Thyroid gland (tissue), 4 donors: ENCODE measurements at regions not wholly inside any gene's neighbourhood (a gene's known extent, or its start where the extent isn't known, plus 50 kb on each side); places are given as distances from the start of the nearest gene placed in this dataset.

Experiments used
- POLR2A ChIP-seq, 2 donors: fragments of 450-650 bp; IDR thresholded peaks; one replicate each; pipeline ENCODE4 v1.6.1; 2017; ENCODE audit warnings: antibody characterized with exemption in 2 of 2, mild to moderate bottlenecking in 2 of 2, moderate library complexity in 1 of 2
- TF ChIP-seq, protein P1 (sequence below), 6 experiments: fragments of 200-600 bp in 3 of 6; fragments of 450-650 bp in 3 of 6; sonication (generic) in 3 of 6; IDR thresholded peaks; one replicate each; pipeline ENCODE4 v1.5.1; 2016 to 2019; ENCODE audit warnings: antibody characterized with exemption in 6 of 6, mild to moderate bottlenecking in 2 of 6, inconsistent platforms in 1 of 6, moderate library complexity in 1 of 6

DNA sequence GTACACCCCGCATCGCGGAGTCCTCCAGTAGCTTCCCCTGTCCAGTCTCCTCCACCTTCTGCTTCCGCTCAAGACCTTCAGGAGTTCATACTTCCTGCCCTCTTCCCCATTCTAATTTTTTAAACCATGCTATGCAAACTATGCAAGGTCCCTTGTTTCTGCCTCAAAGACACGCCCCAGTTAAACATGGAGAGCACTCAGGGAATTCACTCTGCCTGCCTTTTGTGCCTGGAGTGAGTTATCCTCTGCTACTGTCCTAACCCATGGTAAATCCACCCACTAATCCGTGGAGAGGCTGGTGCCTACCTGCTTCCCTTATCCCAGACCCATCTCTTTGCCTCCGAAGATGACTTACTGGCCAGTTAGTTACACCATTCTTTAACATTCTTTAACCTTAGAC is 473.7 kb upstream of the JARID2 start:
- no peak for TF ChIP-seq POLR2A (IDR thresholded peaks at IDR 0.05)
- TF ChIP-seq, protein P1, sequence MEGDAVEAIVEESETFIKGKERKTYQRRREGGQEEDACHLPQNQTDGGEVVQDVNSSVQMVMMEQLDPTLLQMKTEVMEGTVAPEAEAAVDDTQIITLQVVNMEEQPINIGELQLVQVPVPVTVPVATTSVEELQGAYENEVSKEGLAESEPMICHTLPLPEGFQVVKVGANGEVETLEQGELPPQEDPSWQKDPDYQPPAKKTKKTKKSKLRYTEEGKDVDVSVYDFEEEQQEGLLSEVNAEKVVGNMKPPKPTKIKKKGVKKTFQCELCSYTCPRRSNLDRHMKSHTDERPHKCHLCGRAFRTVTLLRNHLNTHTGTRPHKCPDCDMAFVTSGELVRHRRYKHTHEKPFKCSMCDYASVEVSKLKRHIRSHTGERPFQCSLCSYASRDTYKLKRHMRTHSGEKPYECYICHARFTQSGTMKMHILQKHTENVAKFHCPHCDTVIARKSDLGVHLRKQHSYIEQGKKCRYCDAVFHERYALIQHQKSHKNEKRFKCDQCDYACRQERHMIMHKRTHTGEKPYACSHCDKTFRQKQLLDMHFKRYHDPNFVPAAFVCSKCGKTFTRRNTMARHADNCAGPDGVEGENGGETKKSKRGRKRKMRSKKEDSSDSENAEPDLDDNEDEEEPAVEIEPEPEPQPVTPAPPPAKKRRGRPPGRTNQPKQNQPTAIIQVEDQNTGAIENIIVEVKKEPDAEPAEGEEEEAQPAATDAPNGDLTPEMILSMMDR (IDR thresholded peaks at IDR 0.05) = no peak
